PFSK-1 (cell line): ENCODE measurements at regions not wholly inside any gene's neighbourhood (a gene's known extent, or its start where the extent isn't known, plus 50 kb on each side); places are given as distances from the start of the nearest gene placed in this dataset.

Experiments
- FOXP2 ChIP-seq: optimal IDR thresholded peaks from 2 replicates; pipeline ENCODE3; 2011; ENCODE audit warnings: borderline replicate concordance, control low read depth, inconsistent platforms; ENCODE audit not compliant: insufficient read depth; ENCODE audit errors: extremely low read length, extremely low read depth
- POLR2AphosphoS5 ChIP-seq: IDR thresholded peaks from 2 replicates; pipeline ENCODE4 v1.6.1; 2012; ENCODE audit warnings: low read depth, mild to moderate bottlenecking, control low read depth, low read length, moderate library complexity
- REST ChIP-seq, 2 experiments: IDR thresholded peaks; 2 replicates each; pipeline versions ENCODE4 v1.6.1 to v1.8.0; 2011 to 2012; ENCODE audit warnings: low read depth in 2 of 2, low read length in 2 of 2, control low read depth in 1 of 2, inconsistent platforms in 1 of 2, mild to moderate bottlenecking in 1 of 2, moderate library complexity in 1 of 2; ENCODE audit not compliant: insufficient read depth in 1 of 2
- SIN3A ChIP-seq: IDR thresholded peaks from 2 replicates; pipeline ENCODE4 v1.6.1; 2012; ENCODE audit warnings: mild to moderate bottlenecking, low read length, moderate library complexity, borderline replicate concordance; ENCODE audit not compliant: insufficient read depth
- TAF1 ChIP-seq: IDR thresholded peaks from 2 replicates; pipeline ENCODE4 v1.6.1; 2012; ENCODE audit warnings: low read length, control low read depth, borderline replicate concordance; ENCODE audit not compliant: insufficient read depth

GRCh38 chr3:124411728-124412127 lies 318.5 kb upstream of the UMPS start:
- TF ChIP-seq FOXP2 (no peak), SIN3A (no peak), TAF1 (no peak), REST (IDR thresholded peaks at IDR 0.05; ENCODE audit: insufficient read depth in 1 of 2, low read depth in 2 of 2, low read length in 2 of 2) (no peak), POLR2AphosphoS5 (no peak)

GRCh38 chr3:124412644-124413043 lies 317.6 kb upstream of the UMPS start:
- no peak for TF ChIP-seq FOXP2
- no peak for TF ChIP-seq SIN3A
- TF ChIP-seq TAF1: no peak
- TF ChIP-seq POLR2AphosphoS5: no peak
- TF ChIP-seq REST (IDR thresholded peaks at IDR 0.05; ENCODE audit: insufficient read depth in 1 of 2, low read depth in 2 of 2, low read length in 2 of 2): no peak

GRCh38 chr3:124413393-124413792 lies 316.9 kb upstream of the UMPS start:
- TF ChIP-seq POLR2AphosphoS5 (no peak), SIN3A (no peak), TAF1 (no peak), FOXP2 (no peak), REST (IDR thresholded peaks at IDR 0.05; ENCODE audit: insufficient read depth in 1 of 2, low read depth in 2 of 2, low read length in 2 of 2) (no peak)

GRCh38 chr3:124413989-124414598 lies 316.2 kb upstream of the UMPS start:
- TF ChIP-seq TAF1 (no peak), REST (IDR thresholded peaks at IDR 0.05; ENCODE audit: insufficient read depth in 1 of 2, low read depth in 2 of 2, low read length in 2 of 2) (no peak), POLR2AphosphoS5 (no peak), FOXP2 (no peak), SIN3A (no peak)

- TF ChIP-seq REST (IDR thresholded peaks at IDR 0.05; ENCODE audit: insufficient read depth in 1 of 2, low read depth in 2 of 2, low read length in 2 of 2) (no peak), TAF1 (no peak), FOXP2 (no peak), POLR2AphosphoS5 (no peak), SIN3A (no peak)
Measured at GRCh38 chr3:124415446-124415960, 314.7 kb upstream of the UMPS start.
